B cell (primary cell): ENCODE measurements at regions not wholly inside any gene's neighbourhood (a gene's known extent, or its start where the extent isn't known, plus 50 kb on each side); places are given as distances from the start of the nearest gene placed in this dataset.

Experiments used
- ATAC-seq: fragments of 200-7000 bp; cut with Tn5 transposase; one replicate; pipeline ENCODE4 v1.10.0; 2021; ENCODE audit warnings: low read depth, mild to moderate bottlenecking, moderate number of reproducible peaks, moderate library complexity
- CTCF ChIA-PET: fragments of 350-600 bp; sonication (Branson Sonifier 250); formaldehyde crosslinking; loops from one replicate; lab custom pipeline; 2021; ENCODE audit warnings: antibody characterized with exemption, inconsistent platforms; lab: Charles Lee
- POLR2A ChIA-PET: fragments of 350-600 bp; sonication (Branson Sonifier 250); formaldehyde crosslinking; loops from one replicate; lab custom pipeline; 2021; ENCODE audit warnings: antibody characterized with exemption; lab: Charles Lee
- DNase-seq: peaks from one replicate; pipeline ENCODE4 v3.0.0; 2013
- H2AFZ ChIP-seq: 2 replicates; pipeline ENCODE4 v1.6.1; 2012; ENCODE audit warnings: mild to moderate bottlenecking, low read depth, low read length; ENCODE audit not compliant: insufficient read depth, poor library complexity, severe bottlenecking
- H3K27ac ChIP-seq, 2 donors: 1 replicate in 1 of 2; 2 replicates in 1 of 2; pipeline ENCODE4 v1.5.1; 2012 to 2013; ENCODE audit warnings: low read length in 2 of 2, mild to moderate bottlenecking in 2 of 2, moderate library complexity in 1 of 2
- H3K27me3 ChIP-seq, 4 experiments: fragments of 200-600 bp in 1 of 4; sonication (generic) in 1 of 4; replicated peaks in 1 of 4; 1 replicate in 2 of 4; 2 replicates in 2 of 4; pipeline versions ENCODE4 v1.6.1 to v1.7.0; 2013 to 2016; ENCODE audit warnings: low read length in 3 of 4, mild to moderate bottlenecking in 2 of 4, mixed read lengths in 1 of 4, moderate library complexity in 1 of 4; ENCODE audit not compliant: insufficient read depth in 4 of 4, control insufficient read depth in 3 of 4; ENCODE audit errors: control extremely low read depth in 1 of 4
- H3K36me3 ChIP-seq, 2 experiments: replicated peaks in 1 of 2; 1 replicate in 1 of 2; 2 replicates in 1 of 2; pipeline versions ENCODE4 v1.6.1 to v1.7.1; 2013; ENCODE audit warnings: low read length in 1 of 2; ENCODE audit not compliant: insufficient read depth in 2 of 2, control insufficient read depth in 1 of 2; ENCODE audit errors: control extremely low read depth in 1 of 2, extremely low read depth in 1 of 2
- H3K4me1 ChIP-seq, 2 donors: fragments of 200-600 bp in 1 of 2; sonication (generic) in 1 of 2; 1 replicate in 1 of 2; 2 replicates in 1 of 2; pipeline versions ENCODE4 v1.5.1 to v1.6.1; 2013 to 2017; ENCODE audit warnings: low read length in 2 of 2; ENCODE audit not compliant: control insufficient read depth in 2 of 2, insufficient read depth in 2 of 2
- H3K4me2 ChIP-seq: replicated peaks from 2 replicates; pipeline ENCODE3; 2012; ENCODE audit warnings: mild to moderate bottlenecking, low read depth, low read length; ENCODE audit not compliant: poor library complexity, severe bottlenecking
- H3K4me3 ChIP-seq, 5 experiments: fragments of 200-600 bp in 1 of 5; sonication (generic) in 1 of 5; 1 replicate in 3 of 5; 2 replicates in 2 of 5; pipeline versions ENCODE4 v1.5.1 to v1.7.0; 2011 to 2016; ENCODE audit warnings: low read length in 4 of 5, mild to moderate bottlenecking in 4 of 5, low read depth in 2 of 5, control low read depth in 1 of 5, moderate library complexity in 1 of 5; ENCODE audit not compliant: insufficient read depth in 1 of 5; ENCODE audit errors: control extremely low read depth in 1 of 5, extremely low read depth in 1 of 5
- H3K79me2 ChIP-seq: fragments of 200-600 bp; sonication (generic); one replicate; pipeline ENCODE4 v1.6.0; 2016; ENCODE audit warnings: low read length; ENCODE audit not compliant: control insufficient read depth, insufficient read depth
- H3K9ac ChIP-seq: fragments of 200-600 bp; sonication (generic); 2 replicates; pipeline ENCODE4 v1.6.1; 2017; ENCODE audit warnings: mild to moderate bottlenecking, low read length, moderate library complexity
- H3K9me3 ChIP-seq, 3 donors: one replicate each; pipeline versions ENCODE4 v1.6.1 to v1.7.1; 2013; ENCODE audit warnings: low read length in 2 of 3; ENCODE audit not compliant: control insufficient read depth in 2 of 3, insufficient read depth in 1 of 3; ENCODE audit errors: control extremely low read depth in 1 of 3
- H4K20me1 ChIP-seq: 2 replicates; pipeline ENCODE4 v1.6.0; 2012; ENCODE audit warnings: mild to moderate bottlenecking, low read length; ENCODE audit not compliant: insufficient read depth, control insufficient read depth, poor library complexity, severe bottlenecking
- H3K27ac Mint-ChIP-seq: one replicate; pipeline ENCODE4 v1.8.0; 2021; ENCODE audit warnings: mixed read lengths
- H3K27me3 Mint-ChIP-seq: one replicate; pipeline ENCODE4 v1.8.0; 2021; ENCODE audit warnings: mixed read lengths
- H3K4me1 Mint-ChIP-seq: one replicate; pipeline ENCODE4 v1.8.0; 2021; ENCODE audit warnings: mixed read lengths
- H3K4me3 Mint-ChIP-seq: one replicate; pipeline ENCODE4 v1.8.0; 2021; ENCODE audit warnings: mixed read lengths
- H3K9me3 Mint-ChIP-seq: one replicate; pipeline ENCODE4 v1.8.0; 2022; ENCODE audit warnings: mixed read lengths; ENCODE audit not compliant: insufficient read depth
- EZH2 ChIP-seq: IDR thresholded peaks from 2 replicates; pipeline ENCODE4 v1.6.1; 2012; ENCODE audit warnings: borderline replicate concordance, low read depth, mild to moderate bottlenecking, moderate library complexity, low read length; ENCODE audit not compliant: insufficient read depth, poor library complexity, severe bottlenecking
- WGBS: methylation state at CpG from one replicate; pipeline ENCODE4 v1.1.5; 2013; ENCODE audit warnings: missing lambda C conversion rate; ENCODE audit not compliant: insufficient coverage; 5-methylcytosine and 5-hydroxymethylcytosine counted together
- intact Hi-C: fragments of 100-400 bp; cut with micrococcal nuclease; formaldehyde crosslinking; loops from one replicate; pipeline ENCODE4 v1.10.0; 2022
- TF ChIP-seq, protein P1 (sequence below): fragments of 200-600 bp; IDR thresholded peaks from one replicate; pipeline ENCODE4 v1.8.0; 2022; ENCODE audit warnings: antibody characterized with exemption, mild to moderate bottlenecking

GRCh38 chr2:173739006-173739405 lies 226.2 kb downstream of the SP3 start:
- no peak overlapping the region for H3K4me2 ChIP-seq
- no peak for TF ChIP-seq EZH2
- TF ChIP-seq, protein P1, sequence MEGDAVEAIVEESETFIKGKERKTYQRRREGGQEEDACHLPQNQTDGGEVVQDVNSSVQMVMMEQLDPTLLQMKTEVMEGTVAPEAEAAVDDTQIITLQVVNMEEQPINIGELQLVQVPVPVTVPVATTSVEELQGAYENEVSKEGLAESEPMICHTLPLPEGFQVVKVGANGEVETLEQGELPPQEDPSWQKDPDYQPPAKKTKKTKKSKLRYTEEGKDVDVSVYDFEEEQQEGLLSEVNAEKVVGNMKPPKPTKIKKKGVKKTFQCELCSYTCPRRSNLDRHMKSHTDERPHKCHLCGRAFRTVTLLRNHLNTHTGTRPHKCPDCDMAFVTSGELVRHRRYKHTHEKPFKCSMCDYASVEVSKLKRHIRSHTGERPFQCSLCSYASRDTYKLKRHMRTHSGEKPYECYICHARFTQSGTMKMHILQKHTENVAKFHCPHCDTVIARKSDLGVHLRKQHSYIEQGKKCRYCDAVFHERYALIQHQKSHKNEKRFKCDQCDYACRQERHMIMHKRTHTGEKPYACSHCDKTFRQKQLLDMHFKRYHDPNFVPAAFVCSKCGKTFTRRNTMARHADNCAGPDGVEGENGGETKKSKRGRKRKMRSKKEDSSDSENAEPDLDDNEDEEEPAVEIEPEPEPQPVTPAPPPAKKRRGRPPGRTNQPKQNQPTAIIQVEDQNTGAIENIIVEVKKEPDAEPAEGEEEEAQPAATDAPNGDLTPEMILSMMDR = no peak
- no peaks in the 10 kb centered on the region for H3K9me3 ChIP-seq
- H3K36me3 ChIP-seq = no peaks in the 10 kb centered on the region
- POLR2A ChIA-PET = no interaction called here
- CTCF ChIA-PET = no interaction called here
- no peaks in the 10 kb centered on the region for H3K79me2 ChIP-seq
- H3K27me3 Mint-ChIP-seq = peaks cover 33% of the 10 kb centered on the region
- 71% methylated on average over 1 of the region's 5 CpGs for WGBS
- peaks cover 2% of the 10 kb centered on the region for H3K9me3 Mint-ChIP-seq
- DNase-seq (no peak), ATAC-seq (no peak)
- no peak overlapping the region for H2AFZ ChIP-seq
- H3K27me3 ChIP-seq = peaks cover 0 to 6% (median 2%) of the 10 kb centered on the region in 4 experiments
- no peaks in the 10 kb centered on the region for H3K4me1 Mint-ChIP-seq
- no peak overlapping the region for H3K9ac ChIP-seq
- no peak overlapping the region for H3K4me3 ChIP-seq
- H3K4me1 ChIP-seq = no peaks in the 10 kb centered on the region
- H3K4me3 Mint-ChIP-seq = no peak overlapping the region
- no peak overlapping the region for H3K27ac Mint-ChIP-seq
- H3K27ac ChIP-seq = no peak overlapping the region
- H4K20me1 ChIP-seq = no peaks in the 10 kb centered on the region
- intact Hi-C loops = no loop called here

- Histone ChIP-seq H3K9ac (no peak overlapping the region), H3K27me3 (peaks cover 0 to 6% (median 2%) of the 10 kb centered on the region in 4 experiments), H3K36me3 (no peaks in the 10 kb centered on the region), H3K79me2 (no peaks in the 10 kb centered on the region), H3K27ac (no peak overlapping the region), H3K4me3 (no peak overlapping the region), H3K4me1 (no peaks in the 10 kb centered on the region), H4K20me1 (no peaks in the 10 kb centered on the region), H3K9me3 (no peaks in the 10 kb centered on the region), H3K4me2 (no peak overlapping the region), H2AFZ (no peak overlapping the region)
- Mint-ChIP-seq H3K4me1 (no peaks in the 10 kb centered on the region), H3K27ac (no peak overlapping the region), H3K9me3 (peaks cover 2% of the 10 kb centered on the region), H3K27me3 (peaks cover 35% of the 10 kb centered on the region), H3K4me3 (no peak overlapping the region)
- DNase-seq (no peak), ATAC-seq (no peak)
- intact Hi-C loops = no loop called here
- TF ChIP-seq, protein P1 = no peak
- no peak for TF ChIP-seq EZH2
- 100% methylated on average over 1 of the region's 5 CpGs for WGBS
- ChIA-PET POLR2A (no interaction called here), CTCF (no interaction called here)
Measured at GRCh38 chr2:173740639-173741038, 224.5 kb downstream of the SP3 start.
